NCI-H748 (cell line): ENCODE measurements at regions not wholly inside any gene's neighbourhood (a gene's known extent, or its start where the extent isn't known, plus 50 kb on each side); places are given as distances from the start of the nearest gene placed in this dataset.

Experiments
- DNase-seq: peaks from one replicate; lab custom pipeline; 2025; ENCODE audit not compliant: unreplicated experiment; lab: John Stamatoyannopoulos, UW

GRCh38 chr1:57839067-57839466, 415.2 kb upstream of the DAB1 start:
- DNase-seq, result peak; percentile 70

- peak; percentile 54 for DNase-seq
These were observed 411.8 kb upstream of the DAB1 start for GRCh38 chr1:57835620-57836019.

GRCh38 chr1:57833296-57833695, 409.4 kb upstream of the DAB1 start:
- DNase-seq, result no peak

- peak; percentile 54 for DNase-seq
These were observed 408.8 kb upstream of the DAB1 start for GRCh38 chr1:57832612-57833011.

GRCh38 chr1:57831624-57832023, 407.8 kb upstream of the DAB1 start:
- no peak for DNase-seq

GRCh38 chr1:57826535-57826934, 402.7 kb upstream of the DAB1 start:
- peak; percentile 9 for DNase-seq

GRCh38 chr1:57824535-57824934, 400.7 kb upstream of the DAB1 start:
- DNase-seq, result peak; percentile 32

- DNase-seq, result peak; percentile 5
These were observed 396.7 kb upstream of the DAB1 start for GRCh38 chr1:57820356-57821095.

GRCh38 chr1:57819893-57820292, 396.0 kb upstream of the DAB1 start:
- DNase-seq, result peak; percentile 33

GRCh38 chr1:57803586-57803985, 379.7 kb upstream of the DAB1 start:
- no peak for DNase-seq

- DNase-seq, result no peak
These were observed 376.5 kb upstream of the DAB1 start for GRCh38 chr1:57800376-57800775.

GRCh38 chr1:57799490-57800115, 375.7 kb upstream of the DAB1 start:
- peak; percentile 95 for DNase-seq

- DNase-seq, result no peak
These were observed 374.7 kb upstream of the DAB1 start for GRCh38 chr1:57798543-57798942.

GRCh38 chr1:57797084-57797483, 373.2 kb upstream of the DAB1 start:
- no peak for DNase-seq

- no peak for DNase-seq
These were observed 372.8 kb upstream of the DAB1 start for GRCh38 chr1:57796616-57797015.

- DNase-seq, result no peak
These were observed 372.0 kb upstream of the DAB1 start for GRCh38 chr1:57795886-57796285.

- no peak for DNase-seq
These were observed 370.2 kb upstream of the DAB1 start for GRCh38 chr1:57794078-57794477.

- DNase-seq, result peak; percentile 5
These were observed 367.6 kb upstream of the DAB1 start for GRCh38 chr1:57791497-57791896.

GRCh38 chr1:57789936-57790335, 366.1 kb upstream of the DAB1 start:
- DNase-seq, result no peak

- no peak for DNase-seq
These were observed 364.5 kb upstream of the DAB1 start for GRCh38 chr1:57788313-57788712.

GRCh38 chr1:57784356-57784755, 360.5 kb upstream of the DAB1 start:
- DNase-seq, result no peak

GRCh38 chr1:57782357-57782756, 358.5 kb upstream of the DAB1 start:
- no peak for DNase-seq
